ENCODE measurements at regions not wholly inside any gene's neighbourhood (a gene's known extent, or its start where the extent isn't known, plus 50 kb on each side); places are given as distances from the start of the nearest gene placed in this dataset.

DNA sequence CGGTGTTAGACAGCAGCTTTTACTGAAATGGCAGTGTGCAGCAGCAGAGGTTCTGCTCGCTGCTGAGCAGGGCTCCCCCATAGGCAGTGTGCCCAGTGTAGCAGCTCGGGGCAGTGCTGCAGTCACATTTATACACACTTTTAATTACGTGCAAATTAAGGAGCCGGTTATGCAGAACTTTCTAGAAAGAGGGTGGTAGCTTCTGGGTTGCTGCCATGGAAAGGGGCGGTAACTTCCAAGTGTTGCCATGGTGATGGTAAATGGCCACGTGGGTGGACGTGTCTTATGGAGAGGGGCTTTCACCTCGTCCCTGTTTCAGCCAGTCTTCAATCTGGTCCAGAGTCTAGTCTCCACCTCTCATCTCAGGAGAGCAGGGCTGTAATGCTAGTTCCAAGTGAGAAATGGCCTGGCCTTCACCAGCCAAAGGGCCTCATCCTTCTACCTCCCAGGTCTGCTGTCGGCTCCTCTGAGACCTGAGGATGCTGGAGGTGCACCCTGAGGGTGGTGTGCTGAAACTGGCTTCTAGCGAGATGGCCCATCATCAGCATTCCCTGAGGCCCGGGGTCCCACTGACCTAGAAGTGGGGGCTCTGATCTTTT lies 180.5 kb upstream of the PMEPA1 start:
- H2AFZ ChIP-seq (ENCODE audit: low read depth, low read length): no peak overlapping the region
- intact Hi-C loops (cut with micrococcal nuclease): no loop called here
- no peak for FAIRE-seq
- no peak overlapping the region for H3K4me3 ChIP-seq (replicated peaks in 1 of 3; ENCODE audit: insufficient read depth in 1 of 3, low read depth in 1 of 3, low read length in 3 of 3)
- DNase-seq (ENCODE audit: low read depth, low spot score): no peak
- ChIA-PET CTCF (no interaction called here), POLR2A (no interaction called here)
- no peaks in the 10 kb centered on the region for H3K27me3 ChIP-seq (ENCODE audit: control insufficient read depth in 2 of 2, insufficient read depth in 2 of 2, low read length in 2 of 2)
- TF ChIP-seq, protein P1, sequence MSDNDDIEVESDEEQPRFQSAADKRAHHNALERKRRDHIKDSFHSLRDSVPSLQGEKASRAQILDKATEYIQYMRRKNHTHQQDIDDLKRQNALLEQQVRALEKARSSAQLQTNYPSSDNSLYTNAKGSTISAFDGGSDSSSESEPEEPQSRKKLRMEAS (IDR thresholded peaks at IDR 0.05; ENCODE audit: insufficient read depth, insufficient read length): no peak
- no peak for TF ChIP-seq POLR2A (IDR thresholded peaks at IDR 0.05; ENCODE audit: low read depth, low read length)
- no peak for TF ChIP-seq EZH2 (IDR thresholded peaks at IDR 0.05; ENCODE audit: borderline replicate concordance, low read depth, low read length, severe bottlenecking)
- TF ChIP-seq POLR2AphosphoS5 (IDR thresholded peaks at IDR 0.05; ENCODE audit: insufficient read depth, low read depth, low read length): no peak
- no peaks in the 10 kb centered on the region for H3K36me3 ChIP-seq (ENCODE audit: control insufficient read depth in 2 of 2, extremely low read depth in 1 of 2, insufficient read depth in 2 of 2, low read length in 2 of 2)
- BruUV-seq (replicated peaks): no TSS peak
- H3K9me1 ChIP-seq (replicated peaks; ENCODE audit: control insufficient read depth, extremely low read depth, insufficient read depth, low read length): no peaks in the 10 kb centered on the region
- H3K4me1 ChIP-seq (ENCODE audit: control insufficient read depth, extremely low read depth, insufficient read depth, low read length): no peaks in the 10 kb centered on the region
- no peaks in the 10 kb centered on the region for H3K79me2 ChIP-seq (ENCODE audit: control insufficient read depth, insufficient read depth, low read length)
- H3K4me2 ChIP-seq (ENCODE audit: insufficient read depth, low read length): no peak overlapping the region
- H4K20me1 ChIP-seq (replicated peaks; ENCODE audit: control insufficient read depth, extremely low read depth, insufficient read depth, low read length): no peaks in the 10 kb centered on the region
- H3K9ac ChIP-seq (replicated peaks; ENCODE audit: extremely low read depth, insufficient read depth, low read length): no peak overlapping the region
- no peaks in the 10 kb centered on the region for H3K9me3 ChIP-seq (replicated peaks; ENCODE audit: control insufficient read depth, insufficient read depth, low read length)
- dilution Hi-C loops (cut with MboI; ENCODE audit: extremely low pct_ligation_motif_present, low sequenced_read_pairs): no loop called here
- no peak overlapping the region for H3K27ac ChIP-seq (ENCODE audit: insufficient read depth, low read depth, low read length)

DNA sequence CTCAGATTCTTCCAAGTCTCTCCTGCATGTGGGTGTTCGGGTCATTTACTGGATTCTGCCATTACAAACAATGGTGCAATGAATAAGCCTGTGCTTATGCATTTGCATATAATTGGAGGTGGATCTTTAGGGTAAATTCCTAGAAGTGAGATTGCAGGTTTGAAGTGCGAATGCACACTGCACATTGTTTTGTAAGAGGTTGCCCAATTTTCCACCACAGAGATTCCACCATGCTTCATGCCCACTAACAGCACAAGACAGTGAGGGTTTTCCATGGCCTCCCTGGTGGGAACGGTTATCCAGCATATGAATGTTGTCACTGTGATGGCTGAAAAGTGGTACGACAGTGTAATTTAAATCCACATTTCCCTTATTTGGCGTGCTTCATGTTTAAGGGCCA lies 178.8 kb upstream of the PMEPA1 start:
- H4K20me1 ChIP-seq (replicated peaks; ENCODE audit: control insufficient read depth, extremely low read depth, insufficient read depth, low read length): no peaks in the 10 kb centered on the region
- DNase-seq (ENCODE audit: low read depth, low spot score) (no peak), FAIRE-seq (no peak)
- no peak overlapping the region for H3K4me3 ChIP-seq (replicated peaks in 1 of 3; ENCODE audit: insufficient read depth in 1 of 3, low read depth in 1 of 3, low read length in 3 of 3)
- intact Hi-C loops (cut with micrococcal nuclease): no loop called here
- H3K79me2 ChIP-seq (ENCODE audit: control insufficient read depth, insufficient read depth, low read length): no peaks in the 10 kb centered on the region
- TF ChIP-seq POLR2AphosphoS5 (IDR thresholded peaks at IDR 0.05; ENCODE audit: insufficient read depth, low read depth, low read length) (no peak), EZH2 (IDR thresholded peaks at IDR 0.05; ENCODE audit: borderline replicate concordance, low read depth, low read length, severe bottlenecking) (no peak), POLR2A (IDR thresholded peaks at IDR 0.05; ENCODE audit: low read depth, low read length) (no peak), GATA2 (IDR thresholded peaks at IDR 0.05; ENCODE audit: insufficient read depth, insufficient read length, low read depth, low read length) (no peak), JUN (IDR thresholded peaks at IDR 0.05; ENCODE audit: borderline replicate concordance, insufficient read depth, insufficient read length, low read depth) (no peak), MYC (IDR thresholded peaks at IDR 0.05; ENCODE audit: low read depth, low read length) (no peak)
- TF ChIP-seq, protein P2, sequence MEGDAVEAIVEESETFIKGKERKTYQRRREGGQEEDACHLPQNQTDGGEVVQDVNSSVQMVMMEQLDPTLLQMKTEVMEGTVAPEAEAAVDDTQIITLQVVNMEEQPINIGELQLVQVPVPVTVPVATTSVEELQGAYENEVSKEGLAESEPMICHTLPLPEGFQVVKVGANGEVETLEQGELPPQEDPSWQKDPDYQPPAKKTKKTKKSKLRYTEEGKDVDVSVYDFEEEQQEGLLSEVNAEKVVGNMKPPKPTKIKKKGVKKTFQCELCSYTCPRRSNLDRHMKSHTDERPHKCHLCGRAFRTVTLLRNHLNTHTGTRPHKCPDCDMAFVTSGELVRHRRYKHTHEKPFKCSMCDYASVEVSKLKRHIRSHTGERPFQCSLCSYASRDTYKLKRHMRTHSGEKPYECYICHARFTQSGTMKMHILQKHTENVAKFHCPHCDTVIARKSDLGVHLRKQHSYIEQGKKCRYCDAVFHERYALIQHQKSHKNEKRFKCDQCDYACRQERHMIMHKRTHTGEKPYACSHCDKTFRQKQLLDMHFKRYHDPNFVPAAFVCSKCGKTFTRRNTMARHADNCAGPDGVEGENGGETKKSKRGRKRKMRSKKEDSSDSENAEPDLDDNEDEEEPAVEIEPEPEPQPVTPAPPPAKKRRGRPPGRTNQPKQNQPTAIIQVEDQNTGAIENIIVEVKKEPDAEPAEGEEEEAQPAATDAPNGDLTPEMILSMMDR (IDR thresholded peaks at IDR 0.05; ENCODE audit: extremely low read depth in 1 of 2, insufficient read depth in 1 of 2, low read depth in 1 of 2, low read length in 2 of 2): no peak
- H3K9me1 ChIP-seq (replicated peaks; ENCODE audit: control insufficient read depth, extremely low read depth, insufficient read depth, low read length): no peaks in the 10 kb centered on the region
- no peaks in the 10 kb centered on the region for H3K4me1 ChIP-seq (ENCODE audit: control insufficient read depth, extremely low read depth, insufficient read depth, low read length)
- H3K9me3 ChIP-seq (replicated peaks; ENCODE audit: control insufficient read depth, insufficient read depth, low read length): no peaks in the 10 kb centered on the region
- BruUV-seq (replicated peaks): no TSS peak
- CTCF ChIA-PET: no interaction called here
- POLR2A ChIA-PET: no interaction called here
- no peaks in the 10 kb centered on the region for H3K36me3 ChIP-seq (ENCODE audit: control insufficient read depth in 2 of 2, extremely low read depth in 1 of 2, insufficient read depth in 2 of 2, low read length in 2 of 2)
- no peak overlapping the region for H3K9ac ChIP-seq (replicated peaks; ENCODE audit: extremely low read depth, insufficient read depth, low read length)
- H3K4me2 ChIP-seq (ENCODE audit: insufficient read depth, low read length): no peak overlapping the region
- no peaks in the 10 kb centered on the region for H3K27me3 ChIP-seq (ENCODE audit: control insufficient read depth in 2 of 2, insufficient read depth in 2 of 2, low read length in 2 of 2)
- dilution Hi-C loops (cut with MboI; ENCODE audit: extremely low pct_ligation_motif_present, low sequenced_read_pairs): no loop called here
- no peak overlapping the region for H2AFZ ChIP-seq (ENCODE audit: low read depth, low read length)
- no peak overlapping the region for H3K27ac ChIP-seq (ENCODE audit: insufficient read depth, low read depth, low read length)
